NCI-H2029 (cell line): ENCODE measurements at regions not wholly inside any gene's neighbourhood (a gene's known extent, or its start where the extent isn't known, plus 50 kb on each side); places are given as distances from the start of the nearest gene placed in this dataset.

ENCODE experiments used
- DNase-seq: peaks from one replicate; lab custom pipeline; 2025; lab: John Stamatoyannopoulos, UW

DNA sequence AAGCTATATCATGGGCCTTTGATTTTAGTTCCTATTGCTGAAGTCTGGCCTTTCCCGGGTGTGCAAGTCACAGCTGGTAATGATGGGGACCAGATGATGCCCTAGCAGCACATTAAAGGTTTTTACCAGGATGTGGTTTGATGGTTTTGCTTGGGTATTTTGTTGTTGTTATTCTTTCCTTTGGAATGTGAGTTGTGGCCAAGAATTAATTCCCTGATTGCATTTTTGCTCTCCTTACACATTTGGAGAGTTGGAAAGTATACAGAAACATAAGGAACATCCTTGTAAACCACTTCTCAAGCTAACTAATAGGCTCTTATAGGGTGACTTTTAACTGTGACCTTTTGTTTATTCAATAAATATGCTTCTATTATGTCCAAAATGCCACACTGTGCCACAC is 154.1 kb upstream of the MMADHC start:
- DNase-seq: no peak

- DNase-seq: no peak
Measured at GRCh38 chr2:149740490-149740889, 152.9 kb upstream of the MMADHC start.

- DNase-seq: no peak
Measured at GRCh38 chr2:149739883-149740265, 152.3 kb upstream of the MMADHC start.

GRCh38 chr2:149739171-149739882 is 151.8 kb upstream of the MMADHC start:
- DNase-seq: no peak

GRCh38 chr2:149738767-149739166 is 151.2 kb upstream of the MMADHC start:
- DNase-seq: no peak

GRCh38 chr2:149737896-149738295 is 150.3 kb upstream of the MMADHC start:
- no peak for DNase-seq

GRCh38 chr2:149735237-149735958 is 147.8 kb upstream of the MMADHC start:
- no peak for DNase-seq

DNA sequence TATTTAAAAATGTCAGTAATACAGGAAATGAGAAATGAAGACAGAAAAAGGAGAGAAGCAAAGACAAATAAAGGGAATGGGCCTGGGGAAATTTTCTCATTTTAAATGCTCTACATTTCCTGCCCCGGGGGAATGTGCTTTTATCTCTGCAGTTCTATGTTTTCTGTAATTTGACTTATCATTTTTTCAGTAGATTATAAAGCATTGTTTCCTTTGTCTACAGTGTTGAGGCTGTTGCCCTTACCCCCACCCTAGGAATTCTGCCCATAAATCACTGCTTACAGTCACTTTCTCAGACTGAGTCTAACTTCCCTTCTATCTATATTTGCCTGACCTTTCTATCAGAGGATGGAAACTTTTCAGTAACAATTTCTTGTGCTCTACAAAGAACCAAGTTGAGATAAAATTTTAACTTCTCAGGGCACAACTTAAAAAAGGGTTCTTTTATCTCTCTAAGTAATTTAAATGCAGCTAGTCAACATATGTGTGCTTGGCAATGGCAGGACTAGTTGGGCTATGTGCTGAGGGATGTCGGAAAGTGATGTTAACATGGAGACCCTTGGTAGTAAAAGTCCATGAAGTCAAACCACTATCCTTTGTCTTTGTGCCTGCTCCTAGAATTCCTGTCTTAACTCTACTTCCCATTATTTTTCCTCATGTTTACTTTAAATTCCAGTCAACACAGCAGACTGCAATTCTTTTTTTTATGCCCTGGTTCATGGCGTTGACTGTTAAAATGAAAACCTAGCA is 146.5 kb upstream of the MMADHC start:
- no peak for DNase-seq

GRCh38 chr2:149732730-149733290 is 145.2 kb upstream of the MMADHC start:
- no peak for DNase-seq

GRCh38 chr2:149732001-149732685 is 144.6 kb upstream of the MMADHC start:
- no peak for DNase-seq

- no peak for DNase-seq
Measured at GRCh38 chr2:149731079-149731478, 143.5 kb upstream of the MMADHC start.

DNA sequence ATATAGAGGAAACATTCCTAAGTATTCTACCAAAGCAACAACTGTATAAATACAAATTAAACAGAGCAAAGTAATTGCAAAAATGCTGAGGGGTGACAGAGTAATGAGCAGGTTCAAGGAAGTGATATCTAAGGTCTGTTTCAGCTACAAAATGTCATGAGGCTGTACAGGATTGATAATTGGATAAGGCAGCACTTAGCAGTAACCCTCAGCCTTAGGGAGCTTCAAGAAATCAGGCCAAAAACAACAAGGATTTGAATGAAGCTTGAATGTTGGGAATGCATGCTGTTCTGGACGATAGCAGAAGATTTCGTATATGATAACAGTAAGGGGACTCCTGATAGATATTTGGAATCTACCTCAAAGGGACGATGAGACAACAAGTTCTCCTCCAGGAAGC is 142.0 kb upstream of the MMADHC start:
- DNase-seq: no peak

DNA sequence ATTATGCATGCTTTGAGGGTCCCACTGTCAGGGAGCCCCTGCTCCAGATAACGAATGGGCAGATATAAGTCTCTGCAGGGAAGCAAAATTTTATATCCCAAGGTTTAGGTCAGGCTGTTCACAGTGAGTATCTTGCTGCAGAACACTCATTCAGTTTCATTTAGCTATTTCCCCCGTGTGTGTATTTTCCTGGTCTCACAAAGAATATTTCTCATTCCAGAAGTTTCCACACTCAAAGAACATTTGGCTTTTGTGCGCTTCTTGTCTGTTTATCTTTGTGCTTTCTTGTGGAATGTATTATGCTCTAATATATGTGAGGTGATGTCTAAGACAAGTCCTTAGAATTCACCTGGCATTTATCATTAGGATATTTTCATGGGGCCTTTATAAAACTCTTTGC is 140.4 kb upstream of the MMADHC start:
- DNase-seq: no peak

GRCh38 chr2:149725234-149725633 is 137.7 kb upstream of the MMADHC start:
- no peak for DNase-seq

DNA sequence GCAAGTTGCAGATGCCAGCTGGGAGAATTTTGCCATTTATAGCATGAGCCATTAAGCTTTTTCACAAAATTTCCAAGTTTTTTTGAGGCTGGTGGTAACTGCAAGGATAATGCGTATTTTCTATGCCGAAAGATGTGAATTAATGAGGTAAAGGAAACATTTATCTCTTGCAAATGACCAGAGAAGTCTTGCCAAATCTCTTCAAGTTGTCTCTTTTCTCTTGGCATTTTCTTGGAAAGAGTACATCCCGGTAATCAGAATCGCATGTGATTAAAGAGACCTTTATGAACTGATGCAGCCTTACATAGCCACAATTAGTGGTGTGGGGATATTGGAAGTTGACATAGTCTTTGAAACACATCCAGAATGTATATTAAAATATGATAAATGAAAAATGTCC is 136.5 kb upstream of the MMADHC start:
- DNase-seq: no peak

GRCh38 chr2:149720615-149721014 is 133.0 kb upstream of the MMADHC start:
- DNase-seq: no peak

- DNase-seq: no peak
Measured at GRCh38 chr2:149719695-149720094, 132.1 kb upstream of the MMADHC start.

DNA sequence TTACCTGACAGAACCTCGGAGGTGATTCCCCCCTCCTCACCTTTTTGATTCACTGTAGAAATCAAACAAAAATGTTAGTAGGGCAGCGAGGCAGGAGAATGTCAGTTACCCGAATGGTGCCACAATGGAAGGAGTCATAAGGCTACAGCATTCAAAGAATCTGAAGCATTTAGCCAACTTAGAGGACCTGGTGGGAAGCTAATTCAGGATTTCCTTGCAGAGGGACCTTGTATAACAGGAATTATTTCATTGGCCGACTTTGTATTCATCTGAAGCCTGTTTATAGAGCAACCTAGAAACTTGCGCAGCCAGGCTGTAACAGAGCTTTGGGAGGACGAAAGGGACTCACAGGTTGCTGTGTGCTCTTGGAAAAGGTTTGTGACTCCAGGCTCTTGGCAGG is 129.1 kb upstream of the MMADHC start:
- no peak for DNase-seq

- DNase-seq: no peak
Measured at GRCh38 chr2:149715894-149716293, 128.3 kb upstream of the MMADHC start.

- no peak for DNase-seq
Measured at GRCh38 chr2:149715005-149715592, 127.5 kb upstream of the MMADHC start.

DNA sequence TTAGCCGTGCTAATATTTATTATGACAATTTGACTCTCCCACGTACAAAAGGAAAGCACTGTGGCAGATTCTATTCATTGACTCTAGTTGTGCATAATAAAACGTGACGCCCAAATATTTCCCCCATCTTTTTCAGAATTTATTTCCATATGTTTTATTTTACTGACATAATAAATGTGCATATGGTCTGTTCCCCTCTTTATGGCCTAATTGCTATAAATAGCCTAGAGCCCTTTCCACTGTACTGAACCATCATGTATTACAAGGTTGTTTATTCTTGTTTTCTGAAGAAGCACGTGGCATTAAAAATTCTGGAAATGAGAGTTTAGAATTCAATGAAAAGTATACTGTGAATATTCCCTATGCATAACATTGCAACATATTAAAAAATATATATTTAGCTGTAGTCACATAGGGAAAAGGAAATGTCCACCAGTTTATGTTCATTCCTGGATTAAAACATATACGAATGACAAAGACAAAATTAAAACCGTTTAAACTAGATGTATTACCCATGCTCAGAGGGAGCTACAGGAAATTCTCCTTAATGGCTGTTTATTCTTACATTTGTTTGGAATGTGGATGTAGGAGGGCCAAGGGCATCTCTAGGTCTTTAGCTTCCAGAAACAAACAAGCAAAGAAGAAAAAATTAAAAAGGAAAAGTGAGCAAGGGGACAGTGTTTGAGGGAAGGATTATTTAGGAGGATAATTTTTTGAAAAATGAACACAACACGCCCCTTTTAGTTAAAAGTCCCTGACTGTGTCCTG is 122.1 kb upstream of the MMADHC start:
- no peak for DNase-seq
